H9 (cell line): ENCODE measurements at regions not wholly inside any gene's neighbourhood (a gene's known extent, or its start where the extent isn't known, plus 50 kb on each side); places are given as distances from the start of the nearest gene placed in this dataset.

Source experiments
- DNase-seq: peaks from one replicate; pipeline ENCODE4 v3.0.0-alpha.2; 2017
- H2AFZ ChIP-seq: one replicate; pipeline ENCODE4 v1.6.1; 2013; ENCODE audit warnings: mild to moderate bottlenecking, low read length, control low read depth, moderate library complexity
- H2AK5ac ChIP-seq: 2 replicates; pipeline ENCODE4 v1.6.1; 2013; ENCODE audit warnings: low read length, control low read depth, mixed read lengths; ENCODE audit not compliant: insufficient read length
- H2BK120ac ChIP-seq: one replicate; pipeline ENCODE4 v1.6.1; 2013; ENCODE audit warnings: low read depth, mild to moderate bottlenecking, low read length, control low read depth, inconsistent platforms; ENCODE audit not compliant: poor library complexity, severe bottlenecking
- H2BK12ac ChIP-seq: 2 replicates; pipeline ENCODE4 v1.6.1; 2013; ENCODE audit warnings: low read length, control low read depth, mixed read lengths, low read depth; ENCODE audit not compliant: insufficient read length
- H2BK15ac ChIP-seq: 2 replicates; pipeline ENCODE4 v1.6.1; 2013; ENCODE audit warnings: low read depth, low read length, control low read depth
- H2BK20ac ChIP-seq: one replicate; pipeline ENCODE4 v1.6.1; 2013; ENCODE audit warnings: low read depth, mild to moderate bottlenecking, low read length, control low read depth, inconsistent platforms; ENCODE audit not compliant: poor library complexity, severe bottlenecking
- H2BK5ac ChIP-seq: 2 replicates; pipeline ENCODE4 v1.6.1; 2013; ENCODE audit warnings: low read length, control low read depth, mixed read lengths; ENCODE audit not compliant: insufficient read length
- H3K14ac ChIP-seq: 2 replicates; pipeline ENCODE4 v1.6.1; 2013; ENCODE audit warnings: low read length, control low read depth; ENCODE audit not compliant: insufficient read depth
- H3K18ac ChIP-seq: 2 replicates; pipeline ENCODE4 v1.6.1; 2013; ENCODE audit warnings: low read depth, mild to moderate bottlenecking, mixed read lengths, low read length, control low read depth; ENCODE audit not compliant: insufficient read length
- H3K23ac ChIP-seq: 2 replicates; pipeline ENCODE4 v1.6.1; 2013; ENCODE audit warnings: low read length, control low read depth, mixed read lengths, low read depth; ENCODE audit not compliant: insufficient read length
- H3K23me2 ChIP-seq: 2 replicates; pipeline ENCODE4 v1.6.1; 2013; ENCODE audit warnings: low read depth, mild to moderate bottlenecking, mixed read lengths, low read length, control low read depth; ENCODE audit not compliant: insufficient read length, poor library complexity, severe bottlenecking
- H3K27ac ChIP-seq: 2 replicates; pipeline ENCODE4 v1.5.1; 2013; ENCODE audit warnings: low read length, control low read depth, mixed read lengths, low read depth; ENCODE audit not compliant: insufficient read length
- H3K27me3 ChIP-seq: 2 replicates; pipeline ENCODE4 v1.6.1; 2013; ENCODE audit warnings: low read length, control low read depth, inconsistent platforms; ENCODE audit not compliant: insufficient read depth
- H3K4ac ChIP-seq: 2 replicates; pipeline ENCODE4 v1.6.1; 2013; ENCODE audit warnings: low read depth, mild to moderate bottlenecking, control low read depth, inconsistent platforms, low read length, moderate library complexity
- H3K4me1 ChIP-seq: 2 replicates; pipeline ENCODE4 v1.6.1; 2013; ENCODE audit warnings: low read length, control low read depth, inconsistent platforms; ENCODE audit not compliant: insufficient read depth
- H3K4me2 ChIP-seq: 2 replicates; pipeline ENCODE4 v1.6.1; 2013; ENCODE audit warnings: low read length, control low read depth, mixed read lengths; ENCODE audit not compliant: insufficient read length, insufficient read depth
- H3K56ac ChIP-seq: 2 replicates; pipeline ENCODE4 v1.6.1; 2013; ENCODE audit warnings: low read depth, mild to moderate bottlenecking, mixed read lengths, low read length, control low read depth; ENCODE audit not compliant: insufficient read length
- H3K79me1 ChIP-seq: 2 replicates; pipeline ENCODE4 v1.6.1; 2013; ENCODE audit warnings: low read depth, mild to moderate bottlenecking, moderate library complexity, low read length, control low read depth, inconsistent platforms; ENCODE audit not compliant: insufficient read depth, poor library complexity, severe bottlenecking
- H3K79me2 ChIP-seq: 2 replicates; pipeline ENCODE4 v1.6.1; 2013; ENCODE audit warnings: low read length, control low read depth, inconsistent platforms; ENCODE audit not compliant: insufficient read depth
- H3K9ac ChIP-seq: 2 replicates; pipeline ENCODE4 v1.6.1; 2013; ENCODE audit warnings: low read length, control low read depth, mixed read lengths; ENCODE audit not compliant: insufficient read length; ENCODE audit errors: extremely low read depth
- H3K9me3 ChIP-seq: one replicate; pipeline ENCODE4 v1.6.1; 2013; ENCODE audit warnings: low read depth, low read length, inconsistent platforms; ENCODE audit not compliant: control insufficient read depth
- H3T11ph ChIP-seq: one replicate; pipeline ENCODE4 v1.6.1; 2013; ENCODE audit warnings: mild to moderate bottlenecking, low read length, control low read depth, inconsistent platforms
- H4K20me1 ChIP-seq: one replicate; pipeline ENCODE4 v1.6.1; 2013; ENCODE audit not compliant: control insufficient read depth, insufficient read length, insufficient read depth
- H4K5ac ChIP-seq: 2 replicates; pipeline ENCODE4 v1.6.1; 2013; ENCODE audit warnings: low read depth, mild to moderate bottlenecking, mixed read lengths, low read length, control low read depth; ENCODE audit not compliant: insufficient read length
- H4K8ac ChIP-seq: replicated peaks from 2 replicates; pipeline ENCODE4 v1.6.1; 2013; ENCODE audit warnings: low read length, control low read depth, mixed read lengths, low read depth; ENCODE audit not compliant: insufficient read length
- H4K91ac ChIP-seq: 2 replicates; pipeline ENCODE4 v1.6.1; 2013; ENCODE audit warnings: low read depth, mild to moderate bottlenecking, moderate library complexity, mixed read lengths, low read length, control low read depth; ENCODE audit not compliant: insufficient read length
- H3K27ac Mint-ChIP-seq, 3 experiments: 2 replicates in 2 of 3; 3 replicates in 1 of 3; pipeline ENCODE4 v1.8.0; 2020 to 2021; ENCODE audit warnings: mixed read lengths in 3 of 3, mild to moderate bottlenecking in 1 of 3, moderate library complexity in 1 of 3
- H3K27me3 Mint-ChIP-seq: 2 replicates; pipeline ENCODE4 v1.8.0; 2021; ENCODE audit warnings: low read depth, mild to moderate bottlenecking, moderate library complexity, mixed read lengths
- H3K36me3 Mint-ChIP-seq, 3 experiments: 2 replicates in 2 of 3; 3 replicates in 1 of 3; pipeline ENCODE4 v1.8.0; 2020 to 2021; ENCODE audit warnings: low read depth in 3 of 3, mixed read lengths in 3 of 3; ENCODE audit not compliant: insufficient read depth in 1 of 3
- H3K4me1 Mint-ChIP-seq, 2 experiments: 2 replicates each; pipeline ENCODE4 v1.8.0; 2020; ENCODE audit warnings: mixed read lengths in 2 of 2
- H3K4me3 Mint-ChIP-seq, 2 experiments: 2 replicates in 1 of 2; 3 replicates in 1 of 2; pipeline ENCODE4 v1.8.0; 2020 to 2021; ENCODE audit warnings: mild to moderate bottlenecking in 2 of 2, mixed read lengths in 2 of 2, moderate library complexity in 1 of 2
- H3K9me3 Mint-ChIP-seq, 2 experiments: 2 replicates in 1 of 2; 3 replicates in 1 of 2; pipeline ENCODE4 v1.8.0; 2020; ENCODE audit warnings: mild to moderate bottlenecking in 2 of 2, mixed read lengths in 2 of 2, moderate library complexity in 1 of 2
- CTCF ChIP-seq: fragments of 200-600 bp; sonication (generic); conservative IDR thresholded peaks from 3 replicates; pipeline ENCODE4 v1.8.0; 2021; ENCODE audit warnings: antibody characterized with exemption, mild to moderate bottlenecking
- WGBS: extraction: QIAGEN DNeasy Blood & Tissue Kit; methylation state at CpG from one replicate; pipeline ENCODE4 v1.1.7; 2013; ENCODE audit warnings: missing lambda C conversion rate, low lambda C conversion rate, mixed read lengths; ENCODE audit not compliant: insufficient read length; ENCODE audit errors: extremely low coverage; 5-methylcytosine and 5-hydroxymethylcytosine counted together

GRCh38 chr20:51127713-51128112, 104.8 kb upstream of the KCNG1 start:
- Histone ChIP-seq H3K27me3 (no peaks in the 10 kb centered on the region), H2BK20ac (no peak overlapping the region), H4K91ac (no peak overlapping the region), H3K27ac (no peak overlapping the region), H3K18ac (no peak overlapping the region), H3K14ac (no peak overlapping the region), H3K56ac (no peak overlapping the region), H4K20me1 (no peaks in the 10 kb centered on the region), H3K9me3 (no peaks in the 10 kb centered on the region), H3T11ph (no peak overlapping the region), H3K79me2 (no peaks in the 10 kb centered on the region), H3K4me1 (no peaks in the 10 kb centered on the region), H2BK5ac (no peak overlapping the region), H3K79me1 (no peaks in the 10 kb centered on the region), H4K5ac (no peak overlapping the region), H2AK5ac (no peak overlapping the region), H4K8ac (no peak overlapping the region), H3K23me2 (no peaks in the 10 kb centered on the region), H2BK15ac (no peak overlapping the region), H3K4ac (no peak overlapping the region), H3K23ac (no peak overlapping the region), H2AFZ (no peak overlapping the region), H3K9ac (no peak overlapping the region), H2BK12ac (no peak overlapping the region), H3K4me2 (no peak overlapping the region), H2BK120ac (no peak overlapping the region)
- peak; percentile 4 for DNase-seq
- peaks cover 4% of the 10 kb centered on the region; the same call in 1 of the 2 replicates for H3K27me3 Mint-ChIP-seq
- no peaks in the 10 kb centered on the region for H3K9me3 Mint-ChIP-seq
- no peak overlapping the region for H3K27ac Mint-ChIP-seq
- peaks cover 2 to 11% of the 10 kb centered on the region in 2 experiments for H3K4me1 Mint-ChIP-seq
- H3K4me3 Mint-ChIP-seq: no peak overlapping the region
- no peak for TF ChIP-seq CTCF
- no peaks in the 10 kb centered on the region for H3K36me3 Mint-ChIP-seq
- WGBS: no CpG with 5 or more reads among the region's 4 CpGs
